Peyer's patch (tissue), 4 donors: ENCODE measurements at regions not wholly inside any gene's neighbourhood (a gene's known extent, or its start where the extent isn't known, plus 50 kb on each side); places are given as distances from the start of the nearest gene placed in this dataset.

Source experiments
- DNase-seq, 3 donors: peaks; one replicate each; pipeline ENCODE4 v3.0.0-alpha.2; 2017 to 2019
- H3K27ac ChIP-seq, 4 donors: fragments of 200-600 bp; sonication (generic); one replicate each; pipeline ENCODE4 v1.5.1; 2016 to 2019
- H3K27me3 ChIP-seq, 2 donors: fragments of 200-600 bp; sonication (generic); one replicate each; pipeline ENCODE4 v1.5.1; 2019
- H3K36me3 ChIP-seq, 3 donors: fragments of 200-600 bp; sonication (generic); one replicate each; pipeline ENCODE4 v1.5.1; 2016 to 2019
- H3K4me1 ChIP-seq, 4 donors: fragments of 200-600 bp; sonication (generic); one replicate each; pipeline ENCODE4 v1.5.1; 2016 to 2019
- H3K4me3 ChIP-seq, 4 donors: fragments of 200-600 bp; sonication (generic); 1 replicate in 3 of 4; 2 replicates in 1 of 4; pipeline ENCODE4 v1.5.1; 2016 to 2019; ENCODE audit warnings: mild to moderate bottlenecking in 1 of 4
- H3K9me3 ChIP-seq, 4 donors: fragments of 200-600 bp; sonication (generic); one replicate each; pipeline ENCODE4 v1.5.1; 2016 to 2019; ENCODE audit warnings: mild to moderate bottlenecking in 1 of 4
- POLR2A ChIP-seq, 2 donors: fragments of 450-650 bp; IDR thresholded peaks; one replicate each; pipeline ENCODE4 v1.5.1; 2017; ENCODE audit warnings: antibody characterized with exemption in 2 of 2, mild to moderate bottlenecking in 2 of 2, moderate library complexity in 2 of 2
- TF ChIP-seq, protein P1 (sequence below), 6 experiments: fragments of 450-650 bp in 4 of 6; fragments of 200-600 bp in 2 of 6; sonication (generic) in 1 of 6; IDR thresholded peaks; one replicate each; pipeline ENCODE4 v1.5.1; 2017 to 2019; ENCODE audit warnings: antibody characterized with exemption in 6 of 6, mild to moderate bottlenecking in 3 of 6, moderate library complexity in 1 of 6

DNA sequence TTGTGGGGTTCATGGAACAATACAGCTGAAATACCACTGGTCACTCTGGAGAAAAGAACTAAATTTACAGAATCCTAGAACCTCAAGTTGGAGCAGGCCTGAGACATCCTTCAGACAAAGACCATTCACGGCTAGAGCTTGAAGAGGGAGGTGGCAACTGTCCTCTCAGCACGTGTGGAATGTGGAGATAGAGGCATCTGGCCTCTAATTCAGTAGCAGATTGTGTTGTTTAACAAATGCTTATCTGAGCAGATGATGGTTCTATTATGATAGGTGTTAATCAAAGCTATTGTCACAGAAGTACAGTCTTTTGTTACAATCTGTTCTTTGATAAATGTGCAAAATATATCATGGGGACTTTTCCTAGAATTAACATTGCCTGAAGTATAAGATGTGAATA is 121.7 kb upstream of the KCNIP4 start:
- DNase-seq, result no peak
- Histone ChIP-seq H3K36me3 (no peaks in the 10 kb centered on the region), H3K4me1 (no peaks in the 10 kb centered on the region), H3K4me3 (no peak overlapping the region), H3K27me3 (no peaks in the 10 kb centered on the region), H3K9me3 (no peaks in the 10 kb centered on the region), H3K27ac (no peak overlapping the region)
- no peak for TF ChIP-seq POLR2A (IDR thresholded peaks at IDR 0.05)
- TF ChIP-seq, protein P1, sequence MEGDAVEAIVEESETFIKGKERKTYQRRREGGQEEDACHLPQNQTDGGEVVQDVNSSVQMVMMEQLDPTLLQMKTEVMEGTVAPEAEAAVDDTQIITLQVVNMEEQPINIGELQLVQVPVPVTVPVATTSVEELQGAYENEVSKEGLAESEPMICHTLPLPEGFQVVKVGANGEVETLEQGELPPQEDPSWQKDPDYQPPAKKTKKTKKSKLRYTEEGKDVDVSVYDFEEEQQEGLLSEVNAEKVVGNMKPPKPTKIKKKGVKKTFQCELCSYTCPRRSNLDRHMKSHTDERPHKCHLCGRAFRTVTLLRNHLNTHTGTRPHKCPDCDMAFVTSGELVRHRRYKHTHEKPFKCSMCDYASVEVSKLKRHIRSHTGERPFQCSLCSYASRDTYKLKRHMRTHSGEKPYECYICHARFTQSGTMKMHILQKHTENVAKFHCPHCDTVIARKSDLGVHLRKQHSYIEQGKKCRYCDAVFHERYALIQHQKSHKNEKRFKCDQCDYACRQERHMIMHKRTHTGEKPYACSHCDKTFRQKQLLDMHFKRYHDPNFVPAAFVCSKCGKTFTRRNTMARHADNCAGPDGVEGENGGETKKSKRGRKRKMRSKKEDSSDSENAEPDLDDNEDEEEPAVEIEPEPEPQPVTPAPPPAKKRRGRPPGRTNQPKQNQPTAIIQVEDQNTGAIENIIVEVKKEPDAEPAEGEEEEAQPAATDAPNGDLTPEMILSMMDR (IDR thresholded peaks at IDR 0.05), result no peak

DNA sequence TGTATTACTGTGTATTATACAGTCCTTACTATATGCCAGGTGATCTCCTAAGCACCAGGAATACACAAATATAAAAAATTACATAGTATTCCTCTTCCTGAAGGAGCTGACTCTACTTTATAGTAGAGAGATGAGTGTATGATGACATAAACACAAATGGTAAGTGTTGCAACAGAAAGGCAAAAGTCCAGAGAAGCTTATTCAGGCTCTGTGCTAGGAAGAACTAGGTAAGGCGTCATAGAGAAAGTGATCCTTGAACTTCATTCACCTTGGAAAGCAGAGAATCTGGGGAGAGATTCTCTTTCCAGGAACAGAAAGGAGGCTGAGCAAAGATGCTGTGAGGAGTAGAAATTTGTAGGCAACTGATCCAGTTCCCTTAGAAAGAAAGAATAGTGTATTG is 115.0 kb upstream of the KCNIP4 start:
- no peaks in the 10 kb centered on the region for H3K9me3 ChIP-seq
- H3K36me3 ChIP-seq, result no peaks in the 10 kb centered on the region
- no peak for DNase-seq
- H3K27me3 ChIP-seq, result no peaks in the 10 kb centered on the region
- no peak overlapping the region for H3K4me3 ChIP-seq
- TF ChIP-seq POLR2A (IDR thresholded peaks at IDR 0.05), result no peak
- TF ChIP-seq, protein P1 (IDR thresholded peaks at IDR 0.05), result no peak
- no peak overlapping the region for H3K27ac ChIP-seq
- H3K4me1 ChIP-seq, result no peaks in the 10 kb centered on the region

DNA sequence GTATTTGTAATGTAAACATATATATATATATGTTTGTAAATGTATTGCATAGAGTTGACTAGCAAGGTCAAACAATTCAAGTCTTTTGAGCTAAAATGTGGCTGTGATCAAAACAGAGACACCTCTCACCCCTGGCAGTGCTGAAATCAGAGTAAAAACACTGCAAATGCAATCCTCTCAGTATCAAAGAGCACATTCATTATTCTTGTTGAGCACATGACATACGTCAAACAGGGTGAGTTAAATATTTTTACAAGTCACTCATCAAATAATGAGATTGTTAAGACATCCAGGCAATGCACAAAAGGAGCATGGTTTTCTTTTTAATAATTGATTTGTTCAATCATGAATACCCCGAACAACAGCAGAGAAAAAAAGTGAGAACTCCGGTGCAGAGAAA is 114.1 kb upstream of the KCNIP4 start:
- Histone ChIP-seq H3K4me3 (no peak overlapping the region), H3K9me3 (no peaks in the 10 kb centered on the region), H3K36me3 (no peaks in the 10 kb centered on the region), H3K27me3 (no peaks in the 10 kb centered on the region), H3K4me1 (no peaks in the 10 kb centered on the region), H3K27ac (no peak overlapping the region)
- TF ChIP-seq, protein P1 (IDR thresholded peaks at IDR 0.05), result no peak
- no peak for TF ChIP-seq POLR2A (IDR thresholded peaks at IDR 0.05)
- DNase-seq, result no peak

DNA sequence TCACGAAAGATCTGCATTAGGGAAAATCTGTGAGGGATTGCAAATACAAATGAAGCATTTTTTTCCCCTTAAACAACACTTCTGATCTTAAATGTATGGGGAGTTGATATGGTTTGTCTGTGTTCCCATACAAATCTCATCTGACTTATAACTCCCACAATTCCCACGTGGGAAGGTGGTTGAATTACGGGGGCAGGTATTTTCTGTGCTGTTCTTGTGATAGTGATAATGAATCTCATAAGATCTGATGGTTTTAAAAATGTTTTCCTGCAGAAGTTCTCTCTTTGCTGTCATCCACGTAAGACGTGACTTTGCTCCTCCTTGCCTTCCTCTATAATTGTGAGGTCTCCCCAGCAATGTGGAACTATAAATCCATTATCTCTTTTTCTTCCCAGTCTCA is 107.4 kb upstream of the KCNIP4 start:
- TF ChIP-seq POLR2A (IDR thresholded peaks at IDR 0.05), result no peak
- TF ChIP-seq, protein P1 (IDR thresholded peaks at IDR 0.05), result no peak
- no peaks in the 10 kb centered on the region for H3K36me3 ChIP-seq
- DNase-seq, result no peak
- H3K4me3 ChIP-seq, result no peak overlapping the region
- no peaks in the 10 kb centered on the region for H3K4me1 ChIP-seq
- H3K9me3 ChIP-seq, result no peaks in the 10 kb centered on the region
- no peak overlapping the region for H3K27ac ChIP-seq
- no peaks in the 10 kb centered on the region for H3K27me3 ChIP-seq

DNA sequence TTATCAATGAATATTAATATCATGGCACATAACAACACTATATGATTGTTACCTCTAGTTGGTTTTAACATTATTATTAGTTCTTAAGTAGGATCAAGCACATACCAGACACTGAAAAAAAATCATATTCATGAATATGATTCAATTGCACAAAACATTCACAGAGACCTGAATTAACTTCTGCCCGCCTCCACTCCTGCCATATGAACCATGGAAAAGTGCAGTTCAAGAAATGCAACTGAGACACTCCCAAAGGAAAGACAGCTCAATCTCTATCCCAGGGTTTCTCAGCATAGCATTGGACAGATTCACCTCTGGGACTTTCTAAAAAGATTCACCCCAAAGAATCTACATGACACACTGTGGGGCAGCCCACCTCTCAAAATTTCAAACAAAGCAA is 103.5 kb upstream of the KCNIP4 start:
- H3K9me3 ChIP-seq, result no peaks in the 10 kb centered on the region
- H3K4me3 ChIP-seq, result no peak overlapping the region
- H3K27me3 ChIP-seq, result no peaks in the 10 kb centered on the region
- DNase-seq, result no peak
- no peaks in the 10 kb centered on the region for H3K4me1 ChIP-seq
- no peak overlapping the region for H3K27ac ChIP-seq
- TF ChIP-seq, protein P1 (IDR thresholded peaks at IDR 0.05), result no peak
- no peak for TF ChIP-seq POLR2A (IDR thresholded peaks at IDR 0.05)
- H3K36me3 ChIP-seq, result no peaks in the 10 kb centered on the region

DNA sequence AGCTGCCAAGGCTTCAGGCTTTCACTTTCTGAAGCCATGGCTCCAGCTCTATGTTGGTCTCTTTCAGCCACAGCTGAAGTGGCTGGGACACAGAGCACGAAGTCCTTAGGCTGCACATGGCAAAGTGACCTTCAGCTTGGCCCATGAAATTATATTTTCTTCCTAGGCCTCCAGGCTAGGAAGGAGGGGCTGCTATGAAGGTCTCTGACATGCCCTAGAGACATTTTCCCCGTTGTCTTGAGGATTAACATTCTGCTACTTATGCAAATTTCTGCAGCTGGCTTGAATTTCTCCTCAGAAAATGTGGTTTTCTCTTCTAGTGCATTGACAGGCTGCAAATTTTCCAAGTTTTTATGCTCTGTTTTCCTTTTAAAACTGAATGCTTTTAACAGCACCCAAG is 99.8 kb upstream of the KCNIP4 start:
- Histone ChIP-seq H3K4me1 (no peaks in the 10 kb centered on the region), H3K27me3 (no peaks in the 10 kb centered on the region), H3K4me3 (no peak overlapping the region), H3K36me3 (no peaks in the 10 kb centered on the region), H3K27ac (no peak overlapping the region), H3K9me3 (no peaks in the 10 kb centered on the region)
- no peak for DNase-seq
- TF ChIP-seq, protein P1 (IDR thresholded peaks at IDR 0.05), result no peak
- TF ChIP-seq POLR2A (IDR thresholded peaks at IDR 0.05), result no peak
